Uterus (tissue), 3 donors: ENCODE measurements at regions not wholly inside any gene's neighbourhood (a gene's known extent, or its start where the extent isn't known, plus 50 kb on each side); places are given as distances from the start of the nearest gene placed in this dataset.

Experiments
- DNase-seq, 2 donors: peaks; one replicate each; pipeline ENCODE4 v3.0.0-alpha.2; 2019 to 2020
- H3K27ac ChIP-seq, 2 donors: fragments of 200-600 bp; sonication (generic); 1 replicate in 1 of 2; 2 replicates in 1 of 2; pipeline ENCODE4 v1.5.1; 2016 to 2018
- H3K27me3 ChIP-seq, 2 donors: fragments of 200-600 bp; sonication (generic); one replicate each; pipeline ENCODE4 v1.5.1; 2018 to 2019; ENCODE audit warnings: control low read depth in 1 of 2
- H3K36me3 ChIP-seq, 2 donors: fragments of 200-600 bp; sonication (generic); one replicate each; pipeline ENCODE4 v1.5.1; 2019; ENCODE audit warnings: control low read depth in 1 of 2
- H3K4me1 ChIP-seq, 2 donors: fragments of 200-600 bp; sonication (generic); one replicate each; pipeline ENCODE4 v1.5.1; 2018 to 2019; ENCODE audit warnings: control low read depth in 1 of 2
- H3K4me3 ChIP-seq, 2 donors: fragments of 200-600 bp; sonication (generic); 1 replicate in 1 of 2; 2 replicates in 1 of 2; pipeline ENCODE4 v1.5.1; 2018 to 2019; ENCODE audit warnings: mild to moderate bottlenecking in 1 of 2
- H3K9me3 ChIP-seq, 2 donors: fragments of 200-600 bp; sonication (generic); one replicate each; pipeline ENCODE4 v1.5.1; 2019; ENCODE audit warnings: control low read depth in 1 of 2
- POLR2A ChIP-seq, 2 donors: fragments of 450-650 bp; IDR thresholded peaks; one replicate each; pipeline ENCODE4 v1.6.1; 2016; ENCODE audit warnings: antibody characterized with exemption in 2 of 2, mild to moderate bottlenecking in 1 of 2, moderate library complexity in 1 of 2
- intact Hi-C: fragments of 100-400 bp; cut with DNase I; formaldehyde crosslinking; loops from one replicate; pipeline ENCODE4 v1.15.1; 2023; ENCODE audit warnings: low total_unique reads
- TF ChIP-seq, protein P1 (sequence below), 4 experiments: fragments of 200-600 bp in 2 of 4; fragments of 450-650 bp in 2 of 4; sonication (generic) in 2 of 4; IDR thresholded peaks; one replicate each; pipeline ENCODE4 v1.5.1; 2016 to 2019; ENCODE audit warnings: antibody characterized with exemption in 4 of 4, mild to moderate bottlenecking in 2 of 4, moderate library complexity in 1 of 4
- donor health status: DM: yes; HTN: yes; CAD: no.

DNA sequence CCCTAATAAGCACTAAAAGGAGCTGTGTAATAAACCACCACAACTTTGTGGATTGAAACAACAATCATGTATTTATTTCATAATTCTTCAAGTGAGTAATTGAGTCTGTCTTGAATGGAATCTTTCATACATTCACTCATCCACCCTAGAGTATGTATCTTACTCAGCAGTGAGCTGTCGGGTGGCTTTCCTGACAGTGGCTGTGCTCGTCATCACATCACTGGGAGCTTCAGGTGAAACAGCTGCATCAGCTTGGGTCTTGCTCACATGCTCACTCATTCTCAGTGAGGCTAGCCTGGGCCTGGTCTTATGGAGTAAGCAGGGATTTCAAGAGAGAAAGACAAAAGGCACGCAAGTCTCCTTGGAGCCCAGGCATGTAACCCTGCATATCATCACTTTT lies 271.4 kb downstream of the POM121L12 start:
- no peaks in the 10 kb centered on the region for H3K4me1 ChIP-seq
- no peak overlapping the region for H3K27ac ChIP-seq
- H3K36me3 ChIP-seq: no peaks in the 10 kb centered on the region
- intact Hi-C loops: no loop called here
- no peaks in the 10 kb centered on the region for H3K27me3 ChIP-seq
- no peak for TF ChIP-seq POLR2A (IDR thresholded peaks at IDR 0.05)
- TF ChIP-seq, protein P1, sequence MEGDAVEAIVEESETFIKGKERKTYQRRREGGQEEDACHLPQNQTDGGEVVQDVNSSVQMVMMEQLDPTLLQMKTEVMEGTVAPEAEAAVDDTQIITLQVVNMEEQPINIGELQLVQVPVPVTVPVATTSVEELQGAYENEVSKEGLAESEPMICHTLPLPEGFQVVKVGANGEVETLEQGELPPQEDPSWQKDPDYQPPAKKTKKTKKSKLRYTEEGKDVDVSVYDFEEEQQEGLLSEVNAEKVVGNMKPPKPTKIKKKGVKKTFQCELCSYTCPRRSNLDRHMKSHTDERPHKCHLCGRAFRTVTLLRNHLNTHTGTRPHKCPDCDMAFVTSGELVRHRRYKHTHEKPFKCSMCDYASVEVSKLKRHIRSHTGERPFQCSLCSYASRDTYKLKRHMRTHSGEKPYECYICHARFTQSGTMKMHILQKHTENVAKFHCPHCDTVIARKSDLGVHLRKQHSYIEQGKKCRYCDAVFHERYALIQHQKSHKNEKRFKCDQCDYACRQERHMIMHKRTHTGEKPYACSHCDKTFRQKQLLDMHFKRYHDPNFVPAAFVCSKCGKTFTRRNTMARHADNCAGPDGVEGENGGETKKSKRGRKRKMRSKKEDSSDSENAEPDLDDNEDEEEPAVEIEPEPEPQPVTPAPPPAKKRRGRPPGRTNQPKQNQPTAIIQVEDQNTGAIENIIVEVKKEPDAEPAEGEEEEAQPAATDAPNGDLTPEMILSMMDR (IDR thresholded peaks at IDR 0.05): no peak
- H3K4me3 ChIP-seq: no peak overlapping the region
- DNase-seq: no peak
- no peaks in the 10 kb centered on the region for H3K9me3 ChIP-seq

DNA sequence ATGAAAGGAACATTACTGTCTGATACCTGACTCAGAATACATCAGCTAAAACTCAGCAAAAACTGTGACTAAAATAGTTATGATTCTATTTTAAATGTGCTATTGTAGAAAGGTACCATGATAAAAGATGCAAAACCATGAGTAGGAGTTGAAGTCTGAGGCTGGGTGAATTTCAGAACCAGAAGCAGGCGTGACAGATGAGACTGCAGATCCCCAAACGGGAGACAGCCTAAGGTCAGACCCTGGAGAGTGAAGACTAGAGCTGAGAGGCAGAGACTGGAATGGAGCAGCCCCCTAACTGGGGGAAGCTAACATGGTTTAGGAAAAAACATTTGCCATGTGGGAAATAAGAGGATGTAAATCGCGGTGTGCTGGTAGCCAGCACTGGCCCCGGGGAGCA lies 275.8 kb downstream of the POM121L12 start:
- no peaks in the 10 kb centered on the region for H3K27me3 ChIP-seq
- TF ChIP-seq POLR2A (IDR thresholded peaks at IDR 0.05): no peak
- TF ChIP-seq, protein P1 (IDR thresholded peaks at IDR 0.05): no peak
- no peak overlapping the region for H3K4me3 ChIP-seq
- no peak overlapping the region for H3K27ac ChIP-seq
- no peaks in the 10 kb centered on the region for H3K4me1 ChIP-seq
- no peaks in the 10 kb centered on the region for H3K9me3 ChIP-seq
- no peak for DNase-seq
- H3K36me3 ChIP-seq: no peaks in the 10 kb centered on the region
- intact Hi-C loops: no loop called here

DNA sequence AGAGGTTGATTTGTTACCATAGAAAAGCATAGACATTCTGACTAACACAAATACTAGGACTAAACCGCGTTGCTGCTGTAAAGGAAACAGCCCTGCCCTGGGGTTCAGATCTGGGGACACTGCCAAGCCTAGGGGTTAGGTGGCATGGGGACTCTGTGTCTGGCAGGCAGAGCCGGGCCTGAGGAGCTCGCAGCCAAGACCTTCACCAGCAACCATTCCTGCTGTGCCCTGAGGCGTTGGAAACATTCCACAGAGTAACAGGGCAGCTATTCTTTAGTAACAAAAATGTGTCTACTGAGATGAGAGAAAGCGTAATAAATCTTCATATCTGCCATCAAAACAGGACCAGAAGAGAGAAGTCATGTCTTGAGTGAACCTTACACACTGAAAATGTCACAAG lies 280.5 kb downstream of the POM121L12 start:
- Histone ChIP-seq H3K36me3 (no peaks in the 10 kb centered on the region), H3K4me1 (no peaks in the 10 kb centered on the region), H3K4me3 (no peak overlapping the region), H3K27ac (no peak overlapping the region), H3K27me3 (no peaks in the 10 kb centered on the region), H3K9me3 (no peaks in the 10 kb centered on the region)
- DNase-seq: no peak
- intact Hi-C loops: no loop called here
- TF ChIP-seq, protein P1 (IDR thresholded peaks at IDR 0.05): no peak
- no peak for TF ChIP-seq POLR2A (IDR thresholded peaks at IDR 0.05)

DNA sequence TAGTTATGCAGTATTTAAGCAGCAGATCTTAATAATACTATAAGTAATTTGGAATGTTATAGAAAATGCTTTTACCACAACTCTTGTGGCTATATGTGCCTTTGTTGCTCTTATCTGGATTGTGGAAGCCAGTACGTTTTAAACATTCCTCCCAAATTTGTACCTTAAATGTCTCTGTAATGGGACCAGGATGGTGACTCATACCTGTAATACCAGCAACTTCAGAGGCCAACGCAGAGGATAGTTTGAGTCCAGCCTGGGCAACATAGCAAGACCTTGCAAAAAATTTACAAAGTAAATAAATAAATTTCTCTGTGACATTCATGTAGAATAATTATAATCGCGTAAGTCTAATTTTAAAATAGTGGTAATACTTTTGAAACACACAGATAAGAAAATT lies 283.1 kb downstream of the POM121L12 start:
- TF ChIP-seq POLR2A (IDR thresholded peaks at IDR 0.05): no peak
- Histone ChIP-seq H3K9me3 (no peaks in the 10 kb centered on the region), H3K4me1 (no peaks in the 10 kb centered on the region), H3K36me3 (no peaks in the 10 kb centered on the region), H3K4me3 (no peak overlapping the region), H3K27ac (no peak overlapping the region), H3K27me3 (no peaks in the 10 kb centered on the region)
- DNase-seq: no peak
- intact Hi-C loops: no loop called here

DNA sequence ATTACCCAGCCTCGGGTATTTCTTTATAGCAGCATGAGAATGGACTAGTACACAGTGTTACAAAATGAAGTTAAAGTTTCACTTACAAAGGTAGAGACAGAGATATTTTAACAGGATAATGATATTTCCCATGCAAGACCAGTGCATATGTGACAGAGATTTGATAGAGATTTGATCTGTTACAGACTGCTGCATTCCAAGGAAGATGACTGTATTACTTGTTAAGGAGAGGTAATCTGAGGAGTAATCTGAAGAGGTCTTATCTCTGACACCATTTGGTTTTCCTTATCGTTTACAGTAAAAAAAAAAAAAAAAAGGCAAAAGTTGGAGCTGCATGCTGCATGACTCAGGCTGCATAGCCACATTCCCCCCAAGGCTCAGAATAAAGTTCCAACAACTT lies 289.6 kb downstream of the POM121L12 start:
- TF ChIP-seq, protein P1 (IDR thresholded peaks at IDR 0.05): no peak
- TF ChIP-seq POLR2A (IDR thresholded peaks at IDR 0.05): no peak
- intact Hi-C loops: no loop called here
- H3K4me1 ChIP-seq: no peaks in the 10 kb centered on the region
- no peaks in the 10 kb centered on the region for H3K27me3 ChIP-seq
- H3K4me3 ChIP-seq: no peak overlapping the region
- no peak for DNase-seq
- no peaks in the 10 kb centered on the region for H3K36me3 ChIP-seq
- H3K9me3 ChIP-seq: no peaks in the 10 kb centered on the region
- H3K27ac ChIP-seq: no peak overlapping the region

DNA sequence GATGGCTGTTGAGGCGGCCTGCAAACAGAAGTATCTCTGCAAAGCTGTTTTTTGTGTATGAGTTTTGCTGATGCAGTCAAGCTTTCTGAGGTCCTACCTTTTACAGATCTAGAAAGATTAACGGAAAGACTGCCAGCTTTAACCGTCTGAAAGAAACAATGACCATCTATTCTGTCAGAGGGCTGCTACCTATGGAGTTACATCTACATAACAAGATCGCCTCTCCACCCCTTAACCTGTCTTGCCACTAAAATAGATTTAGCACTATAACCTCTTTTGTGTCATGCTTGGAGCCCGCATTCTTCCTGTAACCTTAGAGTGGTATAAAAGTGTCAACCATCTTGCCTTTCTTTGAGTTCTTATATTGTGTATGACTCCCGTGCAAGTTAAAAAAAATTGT lies 291.2 kb downstream of the POM121L12 start:
- intact Hi-C loops: no loop called here
- H3K9me3 ChIP-seq: no peaks in the 10 kb centered on the region
- DNase-seq: no peak
- no peaks in the 10 kb centered on the region for H3K4me1 ChIP-seq
- no peak overlapping the region for H3K27ac ChIP-seq
- TF ChIP-seq, protein P1 (IDR thresholded peaks at IDR 0.05): no peak
- no peak for TF ChIP-seq POLR2A (IDR thresholded peaks at IDR 0.05)
- no peak overlapping the region for H3K4me3 ChIP-seq
- no peaks in the 10 kb centered on the region for H3K36me3 ChIP-seq
- H3K27me3 ChIP-seq: no peaks in the 10 kb centered on the region
